K562 (cell line): ENCODE measurements at regions not wholly inside any gene's neighbourhood (a gene's known extent, or its start where the extent isn't known, plus 50 kb on each side); places are given as distances from the start of the nearest gene placed in this dataset.

Experiments
- ATAC-seq: fragments of 200-7000 bp; cut with Tn5 transposase; 3 replicates; pipeline ENCODE4 v1.9.1; 2020; ENCODE audit warnings: moderate library complexity
- BruUV-seq: library from RNA; stranded (reverse); fragments of 400-500 nt; replicated peaks from 2 replicates; lab custom pipeline; 2021; lab: Mats Ljungman, UMichigan
- CTCF ChIA-PET: fragments of 300-600 bp; formaldehyde crosslinking; extraction: SDS; loops from one replicate; lab custom pipeline; 2021; ENCODE audit warnings: low intra/inter-chr PET ratio; lab: Yijun Ruan, JAX
- POLR2A ChIA-PET: fragments of 300-600, 350-650 bp; sonication (Branson Sonifier 250); formaldehyde crosslinking; extraction: SDS; loops from one replicate; lab custom pipeline; 2021; ENCODE audit warnings: antibody characterized with exemption, inconsistent platforms; lab: Yijun Ruan, JAX
- DNase-seq, 4 experiments: peaks; one replicate each; pipeline versions ENCODE4 v3.0.0 to v3.0.0-alpha.2; 2011 to 2018; ENCODE audit warnings: low spot score in 3 of 4, mixed read lengths in 3 of 4; ENCODE audit errors: extremely low read depth in 1 of 4
- FAIRE-seq: peaks from 2 replicates; lab custom pipeline; 2011; peaks lifted over from hg19 to GRCh38; lab: Jason Lieb, UNC
- H2AFZ ChIP-seq: 2 replicates; pipeline ENCODE4 v1.6.0; 2011; ENCODE audit warnings: low read depth, low read length, control low read depth, inconsistent platforms
- H3K27ac ChIP-seq: fragments of 200-600 bp; 3 replicates; pipeline ENCODE4 v1.8.0; 2011; ENCODE audit warnings: low read depth, mild to moderate bottlenecking, control low read depth, inconsistent platforms, low read length, moderate library complexity, mixed read lengths; ENCODE audit errors: extremely low read depth
- H3K27me3 ChIP-seq, 2 experiments: fragments of 300-600 bp in 1 of 2; 2 replicates in 1 of 2; 3 replicates in 1 of 2; pipeline versions ENCODE4 v1.6.0 to v1.8.0; 2011; ENCODE audit warnings: inconsistent platforms in 2 of 2, low read length in 2 of 2, mild to moderate bottlenecking in 1 of 2, mixed read lengths in 1 of 2, moderate library complexity in 1 of 2; ENCODE audit not compliant: control insufficient read depth in 2 of 2, insufficient read depth in 2 of 2
- H3K36me3 ChIP-seq: fragments of 300-600 bp; 3 replicates; pipeline ENCODE4 v1.8.0; 2011; ENCODE audit warnings: mild to moderate bottlenecking, low read length, inconsistent platforms; ENCODE audit not compliant: control insufficient read depth, insufficient read depth
- H3K4me1 ChIP-seq, 2 experiments: fragments of 200-600 bp in 1 of 2; replicated peaks in 1 of 2; 2 replicates in 1 of 2; 3 replicates in 1 of 2; pipeline versions ENCODE4 v1.5.1 to v1.8.0; 2011; ENCODE audit warnings: inconsistent platforms in 2 of 2, low read length in 2 of 2, mild to moderate bottlenecking in 1 of 2, mixed read lengths in 1 of 2, moderate library complexity in 1 of 2; ENCODE audit not compliant: control insufficient read depth in 2 of 2, insufficient read depth in 2 of 2
- H3K4me2 ChIP-seq: 2 replicates; pipeline ENCODE4 v1.6.1; 2011; ENCODE audit warnings: low read length, control low read depth, inconsistent platforms, mixed read lengths; ENCODE audit not compliant: insufficient read depth
- H3K4me3 ChIP-seq: fragments of 200-600 bp; sonication (generic), shearing (Covaris generic); 2 replicates; pipeline ENCODE4 v1.5.1; 2016; ENCODE audit warnings: control low read depth, inconsistent platforms
- H3K79me2 ChIP-seq: fragments of 200-600 bp; 3 replicates; pipeline ENCODE4 v1.8.0; 2011; ENCODE audit warnings: low read length, inconsistent platforms; ENCODE audit not compliant: control insufficient read depth, insufficient read depth
- H3K9ac ChIP-seq, 2 experiments: 2 replicates each; pipeline versions ENCODE4 v1.6.0 to v1.6.1; 2011; ENCODE audit warnings: low read depth in 2 of 2, low read length in 2 of 2, control low read depth in 1 of 2, inconsistent platforms in 1 of 2, mild to moderate bottlenecking in 1 of 2, mixed read lengths in 1 of 2; ENCODE audit not compliant: insufficient read depth in 1 of 2
- H3K9me1 ChIP-seq: one replicate; pipeline ENCODE4 v1.6.0; 2011; ENCODE audit warnings: inconsistent platforms, mild to moderate bottlenecking, low read length, moderate library complexity; ENCODE audit not compliant: control insufficient read depth, insufficient read depth
- H3K9me3 ChIP-seq: replicated peaks from 2 replicates; pipeline ENCODE4 v1.5.1; 2011; ENCODE audit warnings: low read depth, low read length, inconsistent platforms; ENCODE audit not compliant: control insufficient read depth, insufficient read depth
- H4K20me1 ChIP-seq: replicated peaks from 2 replicates; pipeline ENCODE4 v1.6.1; 2011; ENCODE audit warnings: low read length, inconsistent platforms, mixed read lengths; ENCODE audit not compliant: control insufficient read depth, insufficient read depth
- CAMTA2 ChIP-seq: fragments of 250-450 bp; sonication (Bioruptor Pico); conservative IDR thresholded peaks from 2 replicates; pipeline ENCODE4 v1.5.1; 2022
- HDAC1 ChIP-seq, 2 experiments: fragments of 450-650 bp; IDR thresholded peaks; 2 replicates each; pipeline ENCODE4 v1.6.1; 2016 to 2017; ENCODE audit warnings: inconsistent platforms in 1 of 2, mild to moderate bottlenecking in 1 of 2, moderate library complexity in 1 of 2
- LARP7 ChIP-seq: fragments of 450-650 bp; IDR thresholded peaks from 2 replicates; pipeline ENCODE4 v1.6.1; 2016
- MEF2D ChIP-seq: conservative IDR thresholded peaks from 2 replicates; pipeline ENCODE4 v1.6.1; 2016; ENCODE audit warnings: low read depth, missing genetic modification characterization, missing compliant biosample characterization
- NONO ChIP-seq, 2 experiments: fragments of 200-400 bp in 1 of 2; fragments of 450-650 bp in 1 of 2; formaldehyde crosslinking in 1 of 2; IDR thresholded peaks; 2 replicates each; pipeline ENCODE4 v1.6.1; 2017; ENCODE audit warnings: low read depth in 2 of 2, mild to moderate bottlenecking in 2 of 2, moderate library complexity in 2 of 2, low read length in 1 of 2
- PPARD ChIP-seq: fragments of 250-450 bp; sonication (Bioruptor Pico); IDR thresholded peaks from 2 replicates; pipeline ENCODE4 v1.8.0; 2022; ENCODE audit warnings: inconsistent platforms, mild to moderate bottlenecking, moderate library complexity
- STAG1 ChIP-seq: sonication (generic); formaldehyde crosslinking; IDR thresholded peaks from 2 replicates; pipeline ENCODE4 v1.5.0; 2020; ENCODE audit warnings: missing genetic modification reagents, borderline replicate concordance
- TAF1 ChIP-seq: IDR thresholded peaks from 2 replicates; pipeline ENCODE4 v1.6.1; 2011; ENCODE audit warnings: mild to moderate bottlenecking, low read length, moderate library complexity; ENCODE audit not compliant: insufficient read depth, control insufficient read depth, severe bottlenecking; ENCODE audit errors: extremely low read depth
- TCF7L2 ChIP-seq: fragments of 150-350 bp; IDR thresholded peaks from 2 replicates; pipeline ENCODE4 v1.6.1; 2016; ENCODE audit warnings: low read depth, mild to moderate bottlenecking, low read length, moderate library complexity
- TRIM28 ChIP-seq: fragments of 450-650 bp; IDR thresholded peaks from 2 replicates; pipeline ENCODE4 v1.6.1; 2017
- ZNF274 ChIP-seq: IDR thresholded peaks from 2 replicates; pipeline ENCODE4 v1.6.1; 2011; ENCODE audit warnings: low read depth, mild to moderate bottlenecking, low read length, moderate library complexity, borderline replicate concordance
- ZNF444 ChIP-seq: fragments of 250-450 bp; sonication (Bioruptor Pico); IDR thresholded peaks from 2 replicates; pipeline ENCODE4 v1.4.0; 2020; ENCODE audit warnings: mild to moderate bottlenecking, moderate library complexity
- WGBS: fragments of 100-300 bp; shearing (Covaris generic); methylation state at CpG from one replicate; pipeline ENCODE4 v1.1.6; 2016; ENCODE audit warnings: low coverage, mixed read lengths; ENCODE audit not compliant: insufficient coverage; ENCODE audit errors: missing lambda C conversion rate; 5-methylcytosine and 5-hydroxymethylcytosine counted together
- in situ Hi-C: fragments of 300-500 bp; cut with MboI; formaldehyde crosslinking; loops from 4 replicates; pipeline ENCODE4 v1.15.0; 2018; ENCODE audit warnings: inconsistent platforms, mixed read lengths
- intact Hi-C: fragments of 100-400 bp; cut with micrococcal nuclease; formaldehyde crosslinking; loops from 2 replicates; pipeline ENCODE4 v1.14.2; 2022

DNA sequence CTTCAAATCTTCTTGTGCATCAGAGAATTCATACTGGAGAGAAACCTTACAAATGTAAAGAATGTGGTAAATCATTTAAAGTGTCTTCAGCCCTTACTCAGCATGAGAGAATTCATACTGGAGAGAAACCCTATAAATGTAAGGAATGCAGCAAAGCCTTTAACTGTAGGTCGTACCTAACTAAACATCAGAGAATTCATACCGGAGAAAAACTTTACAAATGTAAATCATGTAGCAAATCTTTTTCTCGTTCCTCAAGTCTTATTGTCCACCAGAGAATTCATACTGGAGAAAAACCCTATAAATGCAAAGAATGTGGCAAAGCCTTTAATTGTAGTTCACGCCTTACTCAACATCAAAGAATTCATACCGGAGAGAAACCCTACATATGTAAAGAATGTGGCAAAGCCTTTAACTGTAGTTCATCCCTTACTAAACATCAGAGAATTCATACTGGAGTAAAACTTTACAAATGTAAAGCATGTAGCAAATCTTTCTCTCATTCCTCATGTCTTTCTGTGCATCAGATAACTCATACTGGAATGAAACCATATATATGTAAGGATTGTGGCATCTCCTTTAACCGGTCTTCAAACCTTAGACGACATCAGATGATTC is 118.5 kb upstream of the ZNF267 start:
- 0 out of 2 replicates have a peak, but pooled peaks have one; percentile 91 for TF ChIP-seq TRIM28
- TF ChIP-seq STAG1 (CRISPR knock-in tag): no peak
- TF ChIP-seq MEF2D (tag): no peak
- TF ChIP-seq ZNF444: no peak
- TF ChIP-seq TCF7L2: no peak
- TF ChIP-seq HDAC1 (IDR thresholded peaks at IDR 0.05): no peak
- no peak for TF ChIP-seq PPARD (CRISPR knock-in tag)
- TF ChIP-seq CAMTA2: no peak
- no peak for TF ChIP-seq LARP7
- TF ChIP-seq TAF1: no peak
- peak; percentile 98 for TF ChIP-seq ZNF274
- TF ChIP-seq NONO (IDR thresholded peaks at IDR 0.05; ENCODE audit: low read depth in 2 of 2, low read length in 1 of 2): no peak
- Histone ChIP-seq H3K27ac (no peak overlapping the region), H3K9me1 (no peaks in the 10 kb centered on the region), H3K9ac (no peak overlapping the region), H3K4me3 (no peak overlapping the region), H3K36me3 (peaks cover 4% of the 10 kb centered on the region; the same call in 1 of the 3 replicates), H3K4me2 (no peak overlapping the region), H3K4me1 (no peaks in the 10 kb centered on the region), H3K9me3 (peaks cover 5% of the 10 kb centered on the region), H3K27me3 (no peaks in the 10 kb centered on the region), H3K79me2 (no peaks in the 10 kb centered on the region), H2AFZ (no peak overlapping the region), H4K20me1 (no peaks in the 10 kb centered on the region)
- in situ Hi-C loops (no loop called here), intact Hi-C loops (no loop called here)
- POLR2A ChIA-PET: no interaction called here
- ATAC-seq: no peak
- no peak for FAIRE-seq
- BruUV-seq: no TSS peak
- CTCF ChIA-PET: no interaction called here
- WGBS: 63% methylated on average over 7 of the region's 7 CpGs
- DNase-seq: no peak
